ENCODE measurements at regions not wholly inside any gene's neighbourhood (a gene's known extent, or its start where the extent isn't known, plus 50 kb on each side); places are given as distances from the start of the nearest gene placed in this dataset.

- no peak overlapping the region for H3K9ac ChIP-seq (ENCODE audit: low read depth, low read length)
- H3K79me1 ChIP-seq (ENCODE audit: low read depth in 1 of 2, low read length in 2 of 2): no peaks in the 10 kb centered on the region
- TF ChIP-seq USF2 (IDR thresholded peaks at IDR 0.05; ENCODE audit: low read depth, low read length) (no peak), CEBPB (IDR thresholded peaks at IDR 0.05; ENCODE audit: low read depth, low read length) (no peak), CTCF (conservative IDR thresholded peaks at IDR 0.05; ENCODE audit: low read depth, low read length) (no peak), MXI1 (IDR thresholded peaks at IDR 0.05; ENCODE audit: borderline replicate concordance, low read depth, low read length) (no peak)
- DNase-seq (no peak), ATAC-seq (ENCODE audit: low read depth) (no peak)
- intact Hi-C loops (cut with micrococcal nuclease): no loop called here
- H3K4me1 ChIP-seq (ENCODE audit: control insufficient read depth, insufficient read depth, low read length): peaks cover 11% of the 10 kb centered on the region
- POLR2A ChIA-PET (ENCODE audit: unreplicated experiment): no interaction called here
- no CpG with 5 or more reads among the region's 1 CpG for WGBS, 2 experiments (ENCODE audit: extremely low coverage in 2 of 2, insufficient read length in 1 of 2)
- H4K91ac ChIP-seq (ENCODE audit: insufficient read depth, low read depth, low read length): no peak overlapping the region
- H3K14ac ChIP-seq (replicated peaks; ENCODE audit: low read depth, low read length): no peak overlapping the region
- H2AK5ac ChIP-seq (ENCODE audit: low read depth, low read length): no peak overlapping the region
- dilution Hi-C loops (cut with HindIII; ENCODE audit: low sequenced_read_pairs, unreplicated experiment): no loop called here
- H3K9me3 ChIP-seq (ENCODE audit: control insufficient read depth, insufficient read depth, low read length): peaks cover 2% of the 10 kb centered on the region
- no peak overlapping the region for H2BK15ac ChIP-seq (ENCODE audit: low read depth, low read length)
- H4K5ac ChIP-seq (ENCODE audit: low read depth, low read length): no peak overlapping the region
- no peak overlapping the region for H2AFZ ChIP-seq (replicated peaks; ENCODE audit: low read length, poor library complexity)
- H3K18ac ChIP-seq (ENCODE audit: low read depth, low read length): no peak overlapping the region
- no peak overlapping the region for H2AK9ac ChIP-seq (replicated peaks; ENCODE audit: low read depth, low read length, poor library complexity)
- no peak overlapping the region for H4K8ac ChIP-seq (ENCODE audit: low read depth in 2 of 2, low read length in 2 of 2)
- no peak overlapping the region for H3K4me3 ChIP-seq (ENCODE audit: insufficient read depth, low read depth, low read length)
- H3K23ac ChIP-seq (ENCODE audit: low read depth, low read length): no peak overlapping the region
- CTCF ChIA-PET: no interaction called here
- no peak overlapping the region for H3K27ac ChIP-seq (ENCODE audit: insufficient read depth, low read length)
- no peak overlapping the region for H3K4me2 ChIP-seq (ENCODE audit: low read depth, low read length)
- BruUV-seq (replicated peaks): no TSS peak
- no peaks in the 10 kb centered on the region for H3K27me3 ChIP-seq (ENCODE audit: control insufficient read depth, insufficient read depth, low read length)
- H2BK5ac ChIP-seq (ENCODE audit: low read depth, low read length, poor library complexity, severe bottlenecking): no peak overlapping the region
- H3K36me3 ChIP-seq (ENCODE audit: control insufficient read depth, insufficient read depth, low read length): no peaks in the 10 kb centered on the region
- peaks cover 6% of the 10 kb centered on the region; the same call in 1 of the 2 replicates for H3K9me1 ChIP-seq (ENCODE audit: insufficient read depth, low read length)
- H2BK120ac ChIP-seq (ENCODE audit: low read depth, low read length): no peak overlapping the region
- H3K4ac ChIP-seq (ENCODE audit: low read depth, low read length): no peak overlapping the region
- no peak overlapping the region for H2BK20ac ChIP-seq (ENCODE audit: low read depth, low read length)
- H3K56ac ChIP-seq (ENCODE audit: extremely low read depth, insufficient read depth, low read length): no peak overlapping the region
- H4K20me1 ChIP-seq (ENCODE audit: insufficient read depth, low read length): no peaks in the 10 kb centered on the region
- in situ Hi-C loops (cut with MboI; ENCODE audit: low sequenced_read_pairs): no loop called here
Measured at GRCh38 chr4:128449251-128449650, 161.6 kb upstream of the PGRMC2 start.

Data from IMR-90 (cell line).